ENCODE measurements at regions not wholly inside any gene's neighbourhood (a gene's known extent, or its start where the extent isn't known, plus 50 kb on each side); places are given as distances from the start of the nearest gene placed in this dataset.

DNA sequence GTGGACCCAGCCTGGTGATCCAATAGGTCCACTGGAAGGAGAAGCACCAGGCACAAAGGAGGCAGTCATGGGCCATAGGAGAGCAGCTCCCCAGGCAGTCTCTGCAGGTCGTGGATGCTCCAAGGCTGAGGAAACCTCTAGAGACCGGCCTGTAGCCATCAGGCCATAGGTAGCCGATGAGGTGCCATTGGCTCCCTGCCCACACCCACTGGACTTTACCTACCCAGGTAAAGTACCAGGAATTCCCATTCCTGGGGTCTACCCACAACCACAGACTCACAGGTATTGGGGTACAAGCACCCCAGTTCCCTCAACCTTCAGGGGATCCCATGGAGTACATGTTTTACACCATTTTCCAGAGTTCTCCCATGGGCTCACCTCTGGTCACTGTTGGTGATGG is 188.0 kb upstream of the TCERG1L start:
- no peaks in the 10 kb centered on the region for H3K36me3 ChIP-seq (replicated peaks; ENCODE audit: insufficient read depth, low read length)
- no peak overlapping the region for H3K27ac ChIP-seq (ENCODE audit: low read length)
- H3K9me3 ChIP-seq (replicated peaks; ENCODE audit: insufficient read depth, low read length): no peaks in the 10 kb centered on the region
- no peak overlapping the region for H3K9ac ChIP-seq (ENCODE audit: low read length)
- H3K4me2 ChIP-seq (ENCODE audit: low read depth, low read length): no peak overlapping the region
- no peaks in the 10 kb centered on the region for H4K20me1 ChIP-seq (ENCODE audit: insufficient read depth, low read length)
- H3K9me2 ChIP-seq (replicated peaks; ENCODE audit: insufficient read depth, low read length): no peaks in the 10 kb centered on the region
- H3K4me3 ChIP-seq (ENCODE audit: low read length): no peak overlapping the region
- H3K79me2 ChIP-seq (ENCODE audit: low read length): no peaks in the 10 kb centered on the region
- H3K27me3 ChIP-seq (replicated peaks; ENCODE audit: insufficient read depth, low read length): no peaks in the 10 kb centered on the region
- no peak overlapping the region for H2AFZ ChIP-seq (ENCODE audit: low read length)
- no peaks in the 10 kb centered on the region for H3K4me1 ChIP-seq (ENCODE audit: low read length)
- TF ChIP-seq, protein P1, sequence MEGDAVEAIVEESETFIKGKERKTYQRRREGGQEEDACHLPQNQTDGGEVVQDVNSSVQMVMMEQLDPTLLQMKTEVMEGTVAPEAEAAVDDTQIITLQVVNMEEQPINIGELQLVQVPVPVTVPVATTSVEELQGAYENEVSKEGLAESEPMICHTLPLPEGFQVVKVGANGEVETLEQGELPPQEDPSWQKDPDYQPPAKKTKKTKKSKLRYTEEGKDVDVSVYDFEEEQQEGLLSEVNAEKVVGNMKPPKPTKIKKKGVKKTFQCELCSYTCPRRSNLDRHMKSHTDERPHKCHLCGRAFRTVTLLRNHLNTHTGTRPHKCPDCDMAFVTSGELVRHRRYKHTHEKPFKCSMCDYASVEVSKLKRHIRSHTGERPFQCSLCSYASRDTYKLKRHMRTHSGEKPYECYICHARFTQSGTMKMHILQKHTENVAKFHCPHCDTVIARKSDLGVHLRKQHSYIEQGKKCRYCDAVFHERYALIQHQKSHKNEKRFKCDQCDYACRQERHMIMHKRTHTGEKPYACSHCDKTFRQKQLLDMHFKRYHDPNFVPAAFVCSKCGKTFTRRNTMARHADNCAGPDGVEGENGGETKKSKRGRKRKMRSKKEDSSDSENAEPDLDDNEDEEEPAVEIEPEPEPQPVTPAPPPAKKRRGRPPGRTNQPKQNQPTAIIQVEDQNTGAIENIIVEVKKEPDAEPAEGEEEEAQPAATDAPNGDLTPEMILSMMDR (IDR thresholded peaks at IDR 0.05; ENCODE audit: low read length): no peak
- TF ChIP-seq EZH2phosphoT487 (IDR thresholded peaks at IDR 0.05; ENCODE audit: low read length) (no peak), EZH2 (optimal IDR thresholded peaks at IDR 0.05; ENCODE audit: low read depth, low read length) (no peak)
- no peaks in the 10 kb centered on the region for H3F3A ChIP-seq (ENCODE audit: insufficient read depth, low read length)
- no peak for DNase-seq

DNA sequence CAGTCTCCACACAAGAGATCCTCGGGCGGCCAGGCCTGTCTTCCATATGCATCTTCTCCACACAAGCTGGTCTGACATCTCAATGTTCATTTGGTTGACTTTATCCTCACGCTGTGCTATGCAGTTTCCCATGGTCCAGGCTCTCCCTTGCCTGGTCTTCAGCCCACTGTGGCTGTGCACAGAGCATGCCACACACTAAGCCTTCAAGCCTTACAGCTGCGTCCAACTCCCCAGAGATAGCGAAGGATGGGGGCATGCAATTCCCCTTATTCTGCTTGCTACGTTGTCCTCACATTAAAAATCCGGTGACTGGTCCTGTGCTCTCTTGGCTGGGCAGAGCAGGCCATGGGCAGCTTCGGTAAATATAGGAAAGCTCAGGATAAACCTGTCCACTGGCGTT is 188.7 kb upstream of the TCERG1L start:
- Histone ChIP-seq H3F3A (ENCODE audit: insufficient read depth, low read length) (no peaks in the 10 kb centered on the region), H3K27ac (ENCODE audit: low read length) (no peak overlapping the region), H3K4me2 (ENCODE audit: low read depth, low read length) (no peak overlapping the region), H3K9me2 (replicated peaks; ENCODE audit: insufficient read depth, low read length) (no peaks in the 10 kb centered on the region), H3K9me3 (replicated peaks; ENCODE audit: insufficient read depth, low read length) (no peaks in the 10 kb centered on the region), H3K36me3 (replicated peaks; ENCODE audit: insufficient read depth, low read length) (no peaks in the 10 kb centered on the region), H3K4me1 (ENCODE audit: low read length) (no peaks in the 10 kb centered on the region), H2AFZ (ENCODE audit: low read length) (no peak overlapping the region), H4K20me1 (ENCODE audit: insufficient read depth, low read length) (no peaks in the 10 kb centered on the region), H3K79me2 (ENCODE audit: low read length) (no peaks in the 10 kb centered on the region), H3K4me3 (ENCODE audit: low read length) (no peak overlapping the region), H3K9ac (ENCODE audit: low read length) (no peak overlapping the region), H3K27me3 (replicated peaks; ENCODE audit: insufficient read depth, low read length) (no peaks in the 10 kb centered on the region)
- no peak for TF ChIP-seq EZH2phosphoT487 (IDR thresholded peaks at IDR 0.05; ENCODE audit: low read length)
- TF ChIP-seq EZH2 (optimal IDR thresholded peaks at IDR 0.05; ENCODE audit: low read depth, low read length): no peak
- TF ChIP-seq, protein P1 (IDR thresholded peaks at IDR 0.05; ENCODE audit: low read length): no peak
- DNase-seq: no peak

DNA sequence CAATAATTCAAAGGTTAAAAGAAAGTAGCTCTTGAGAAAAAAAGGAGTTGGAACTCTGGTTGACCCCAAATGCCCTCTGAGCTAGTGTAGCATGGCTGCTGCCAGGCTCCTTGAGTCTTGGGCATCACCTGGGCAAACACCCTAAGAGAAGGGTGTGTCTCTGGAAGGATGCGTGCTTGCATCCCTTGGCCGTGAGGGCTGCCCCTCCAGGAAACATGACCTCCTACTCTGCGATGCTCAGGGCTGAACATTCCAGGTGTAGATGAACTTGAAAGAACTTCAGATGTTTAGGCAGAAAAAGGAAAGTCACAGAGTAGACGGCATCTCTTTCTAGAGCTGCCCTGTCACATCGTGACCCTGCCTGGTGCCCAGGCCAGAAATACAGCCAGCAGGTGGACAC is 189.4 kb upstream of the TCERG1L start:
- no peaks in the 10 kb centered on the region for H3K79me2 ChIP-seq (ENCODE audit: low read length)
- H3F3A ChIP-seq (ENCODE audit: insufficient read depth, low read length): no peaks in the 10 kb centered on the region
- H3K4me1 ChIP-seq (ENCODE audit: low read length): no peaks in the 10 kb centered on the region
- no peaks in the 10 kb centered on the region for H3K36me3 ChIP-seq (replicated peaks; ENCODE audit: insufficient read depth, low read length)
- H3K9me2 ChIP-seq (replicated peaks; ENCODE audit: insufficient read depth, low read length): no peaks in the 10 kb centered on the region
- no peak overlapping the region for H3K27ac ChIP-seq (ENCODE audit: low read length)
- no peaks in the 10 kb centered on the region for H3K9me3 ChIP-seq (replicated peaks; ENCODE audit: insufficient read depth, low read length)
- no peak overlapping the region for H3K9ac ChIP-seq (ENCODE audit: low read length)
- no peak overlapping the region for H3K4me2 ChIP-seq (ENCODE audit: low read depth, low read length)
- no peaks in the 10 kb centered on the region for H3K27me3 ChIP-seq (replicated peaks; ENCODE audit: insufficient read depth, low read length)
- no peak for DNase-seq
- H4K20me1 ChIP-seq (ENCODE audit: insufficient read depth, low read length): no peaks in the 10 kb centered on the region
- no peak overlapping the region for H3K4me3 ChIP-seq (ENCODE audit: low read length)
- no peak for TF ChIP-seq EZH2phosphoT487 (IDR thresholded peaks at IDR 0.05; ENCODE audit: low read length)
- no peak overlapping the region for H2AFZ ChIP-seq (ENCODE audit: low read length)

DNA sequence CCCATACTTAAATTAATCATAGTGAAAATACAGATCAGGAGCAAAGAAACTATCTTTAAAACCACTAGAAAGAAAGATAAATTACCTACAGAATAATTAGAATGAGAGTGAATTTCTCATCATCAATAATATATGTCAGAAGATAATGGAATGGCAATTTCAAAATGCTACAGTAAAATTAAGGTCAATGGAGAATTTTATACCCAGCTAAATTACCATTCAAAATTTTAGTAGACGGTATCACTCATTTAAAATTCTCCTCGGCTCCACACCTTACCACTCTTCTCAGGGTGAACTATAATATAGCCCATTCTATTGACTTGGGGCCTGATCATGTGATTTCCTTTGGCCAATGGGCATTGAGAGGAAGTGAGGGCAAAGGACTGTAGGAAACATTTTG is 192.5 kb upstream of the TCERG1L start:
- H3K9ac ChIP-seq (ENCODE audit: low read length): no peak overlapping the region
- H3K9me2 ChIP-seq (replicated peaks; ENCODE audit: insufficient read depth, low read length): no peaks in the 10 kb centered on the region
- no peak overlapping the region for H3K4me3 ChIP-seq (ENCODE audit: low read length)
- DNase-seq: no peak
- H3K27me3 ChIP-seq (replicated peaks; ENCODE audit: insufficient read depth, low read length): no peaks in the 10 kb centered on the region
- H3K4me1 ChIP-seq (ENCODE audit: low read length): no peaks in the 10 kb centered on the region
- no peak overlapping the region for H2AFZ ChIP-seq (ENCODE audit: low read length)
- H3K4me2 ChIP-seq (ENCODE audit: low read depth, low read length): no peak overlapping the region
- no peaks in the 10 kb centered on the region for H3F3A ChIP-seq (ENCODE audit: insufficient read depth, low read length)
- TF ChIP-seq EZH2 (optimal IDR thresholded peaks at IDR 0.05; ENCODE audit: low read depth, low read length): no peak
- H3K36me3 ChIP-seq (replicated peaks; ENCODE audit: insufficient read depth, low read length): no peaks in the 10 kb centered on the region
- H3K27ac ChIP-seq (ENCODE audit: low read length): no peak overlapping the region
- no peaks in the 10 kb centered on the region for H4K20me1 ChIP-seq (ENCODE audit: insufficient read depth, low read length)
- H3K79me2 ChIP-seq (ENCODE audit: low read length): no peaks in the 10 kb centered on the region
- H3K9me3 ChIP-seq (replicated peaks; ENCODE audit: insufficient read depth, low read length): no peaks in the 10 kb centered on the region

Measured in MM.1S (cell line).